MCF 10A (cell line): ENCODE measurements at regions not wholly inside any gene's neighbourhood (a gene's known extent, or its start where the extent isn't known, plus 50 kb on each side); places are given as distances from the start of the nearest gene placed in this dataset.

Experiments
- BruUV-seq: library from RNA; stranded (reverse); fragments of 400-500 nt; replicated peaks from 2 replicates; lab custom pipeline; 2021; lab: Mats Ljungman, UMichigan
- CTCF ChIA-PET: fragments of 300-600 bp; sonication (Branson Sonifier 250); formaldehyde crosslinking; extraction: SDS; loops from one replicate; lab custom pipeline; 2021; ENCODE audit warnings: antibody characterized with exemption, inconsistent platforms; lab: Yijun Ruan, JAX
- POLR2A ChIA-PET: fragments of 300-600, 350-650 bp; sonication (Branson Sonifier 250); formaldehyde crosslinking; extraction: SDS; loops from one replicate; lab custom pipeline; 2020; ENCODE audit warnings: antibody characterized with exemption, inconsistent platforms; lab: Yijun Ruan, JAX
- DNase-seq: peaks from one replicate; pipeline ENCODE4 v3.0.0-alpha.2; 2018; ENCODE audit not compliant: unreplicated experiment
- H3K27ac Mint-ChIP-seq: one replicate; pipeline ENCODE4 v1.8.0; 2022; ENCODE audit warnings: mild to moderate bottlenecking, low read depth, mixed read lengths; ENCODE audit not compliant: unreplicated experiment
- H3K27me3 Mint-ChIP-seq: one replicate; pipeline ENCODE4 v1.8.0; 2022; ENCODE audit warnings: mixed read lengths; ENCODE audit not compliant: insufficient read depth, unreplicated experiment
- H3K36me3 Mint-ChIP-seq: one replicate; pipeline ENCODE4 v1.8.0; 2022; ENCODE audit warnings: mild to moderate bottlenecking, moderate library complexity, mixed read lengths; ENCODE audit not compliant: insufficient read depth, unreplicated experiment
- H3K4me1 Mint-ChIP-seq: one replicate; pipeline ENCODE4 v1.8.0; 2022; ENCODE audit warnings: mixed read lengths; ENCODE audit not compliant: insufficient read depth, unreplicated experiment
- H3K4me3 Mint-ChIP-seq: one replicate; pipeline ENCODE4 v1.8.0; 2022; ENCODE audit warnings: mild to moderate bottlenecking, moderate library complexity, mixed read lengths; ENCODE audit not compliant: unreplicated experiment
- H3K9me3 Mint-ChIP-seq: one replicate; pipeline ENCODE4 v1.8.0; 2022; ENCODE audit warnings: mixed read lengths; ENCODE audit not compliant: unreplicated experiment
- CTCF ChIP-seq: fragments of 200-600 bp; IDR thresholded peaks from one replicate; pipeline ENCODE4 v1.8.0; 2022; ENCODE audit warnings: antibody characterized with exemption, mild to moderate bottlenecking; ENCODE audit not compliant: unreplicated experiment
- intact Hi-C: fragments of 100-400 bp; cut with micrococcal nuclease; formaldehyde crosslinking; loops from 2 replicates; pipeline ENCODE4 v1.14.1; 2022

- no peak for TF ChIP-seq CTCF
- Mint-ChIP-seq H3K4me3 (no peak overlapping the region), H3K4me1 (peaks cover 11% of the 10 kb centered on the region), H3K9me3 (peaks cover 7% of the 10 kb centered on the region), H3K36me3 (no peaks in the 10 kb centered on the region), H3K27me3 (no peaks in the 10 kb centered on the region), H3K27ac (no peak overlapping the region)
- intact Hi-C loops, result no loop called here
- no TSS peak for BruUV-seq
- CTCF ChIA-PET, result interaction anchor here (0.5 to 1.2 kb wide), 3 partner anchors 12 to 1507 kb away, joined by 3 to 4 read pairs (median 3); no protein-coding TSS in a partner anchor
- no peak for DNase-seq
- POLR2A ChIA-PET, result interaction anchor here (1.2 to 1.3 kb wide), 2 partner anchors 9 to 17 kb away, joined by 3 read pairs; no protein-coding TSS in a partner anchor
These were observed 53.2 kb upstream of the HMHB1 start for GRCh38 chr5:143758750-143759149.

- ChIA-PET POLR2A (interaction anchor here (0.5 to 1.3 kb wide), 4 partner anchors 10 to 45 kb away, joined by 3 to 4 read pairs (median 3); no protein-coding TSS in a partner anchor), CTCF (interaction anchor here (0.6 to 1.2 kb wide), 4 partner anchors 12 to 225 kb away, joined by 3 to 4 read pairs (median 4); no protein-coding TSS in a partner anchor)
- H3K4me1 Mint-ChIP-seq, result peaks cover 11% of the 10 kb centered on the region
- intact Hi-C loops, result no loop called here
- no peak overlapping the region for H3K27ac Mint-ChIP-seq
- no peaks in the 10 kb centered on the region for H3K36me3 Mint-ChIP-seq
- no TSS peak for BruUV-seq
- no peaks in the 10 kb centered on the region for H3K27me3 Mint-ChIP-seq
- H3K4me3 Mint-ChIP-seq, result no peak overlapping the region
- peaks cover 7% of the 10 kb centered on the region for H3K9me3 Mint-ChIP-seq
- DNase-seq, result no peak
- TF ChIP-seq CTCF, result no peak
These were observed 53.9 kb upstream of the HMHB1 start for GRCh38 chr5:143758015-143758414.

GRCh38 chr5:143757116-143757515, 54.8 kb upstream of the HMHB1 start:
- H3K36me3 Mint-ChIP-seq, result no peaks in the 10 kb centered on the region
- POLR2A ChIA-PET, result interaction anchor here (1.0 kb wide), 2 partner anchors 29 to 731 kb away, joined by 3 to 4 read pairs; no protein-coding TSS in a partner anchor
- H3K27ac Mint-ChIP-seq, result no peak overlapping the region
- no peak overlapping the region for H3K4me3 Mint-ChIP-seq
- no peak for TF ChIP-seq CTCF
- peaks cover 11% of the 10 kb centered on the region for H3K4me1 Mint-ChIP-seq
- intact Hi-C loops, result no loop called here
- no peak for DNase-seq
- H3K27me3 Mint-ChIP-seq, result no peaks in the 10 kb centered on the region
- no peaks in the 10 kb centered on the region for H3K9me3 Mint-ChIP-seq
- no TSS peak for BruUV-seq
- CTCF ChIA-PET, result no interaction called here

GRCh38 chr5:143755966-143756365, 56.0 kb upstream of the HMHB1 start:
- POLR2A ChIA-PET, result interaction anchor here (0.6 to 0.7 kb wide), 3 partner anchors 62 to 1415 kb away, joined by 3 read pairs; no protein-coding TSS in a partner anchor
- no peaks in the 10 kb centered on the region for H3K27me3 Mint-ChIP-seq
- peaks cover 11% of the 10 kb centered on the region for H3K4me1 Mint-ChIP-seq
- no TSS peak for BruUV-seq
- H3K9me3 Mint-ChIP-seq, result no peaks in the 10 kb centered on the region
- H3K27ac Mint-ChIP-seq, result no peak overlapping the region
- intact Hi-C loops, result no loop called here
- no peak for TF ChIP-seq CTCF
- no peak overlapping the region for H3K4me3 Mint-ChIP-seq
- no peak for DNase-seq
- CTCF ChIA-PET, result no interaction called here
- H3K36me3 Mint-ChIP-seq, result no peaks in the 10 kb centered on the region
